ENCODE measurements at regions not wholly inside any gene's neighbourhood (a gene's known extent, or its start where the extent isn't known, plus 50 kb on each side); places are given as distances from the start of the nearest gene placed in this dataset.

- TF ChIP-seq E2F5 (CRISPR knock-in tag; IDR thresholded peaks at IDR 0.05), result no peak
- no peak for TF ChIP-seq CBFB (CRISPR knock-in tag; IDR thresholded peaks at IDR 0.05; ENCODE audit: low read depth)
- no peak for TF ChIP-seq MXD4 (CRISPR knock-in tag; IDR thresholded peaks at IDR 0.05; ENCODE audit: borderline replicate concordance)
- no peak for TF ChIP-seq CTCF (IDR thresholded peaks at IDR 0.05)
- TF ChIP-seq SMAD3 (CRISPR knock-in tag; IDR thresholded peaks at IDR 0.05; ENCODE audit: borderline replicate concordance), result no peak
- no peak for TF ChIP-seq ETV6 (CRISPR knock-in tag; IDR thresholded peaks at IDR 0.05)
Observed at GRCh38 chr3:19749448-19750017, 184.5 kb downstream of the EFHB start.

All from WTC11 (cell line).